22Rv1 (cell line): ENCODE measurements at regions not wholly inside any gene's neighbourhood (a gene's known extent, or its start where the extent isn't known, plus 50 kb on each side); places are given as distances from the start of the nearest gene placed in this dataset.

Source experiments
- CTCF ChIP-seq: fragments of 450-650 bp; IDR thresholded peaks from 2 replicates; pipeline ENCODE4 v1.5.1; 2017; ENCODE audit warnings: mild to moderate bottlenecking
- ZFX ChIP-seq: fragments of 450-650 bp; IDR thresholded peaks from 2 replicates; pipeline ENCODE4 v1.6.1; 2017; ENCODE audit warnings: antibody characterized with exemption, borderline replicate concordance

GRCh38 chr19:28634019-28634328 lies 579.0 kb downstream of the UQCRFS1 start:
- TF ChIP-seq CTCF (peak; percentile 59), ZFX (no peak)
